ENCODE measurements at regions not wholly inside any gene's neighbourhood (a gene's known extent, or its start where the extent isn't known, plus 50 kb on each side); places are given as distances from the start of the nearest gene placed in this dataset.
A peak's percentile ranks its signal among the peaks of the same experiment; 100 is the strongest.

DNA sequence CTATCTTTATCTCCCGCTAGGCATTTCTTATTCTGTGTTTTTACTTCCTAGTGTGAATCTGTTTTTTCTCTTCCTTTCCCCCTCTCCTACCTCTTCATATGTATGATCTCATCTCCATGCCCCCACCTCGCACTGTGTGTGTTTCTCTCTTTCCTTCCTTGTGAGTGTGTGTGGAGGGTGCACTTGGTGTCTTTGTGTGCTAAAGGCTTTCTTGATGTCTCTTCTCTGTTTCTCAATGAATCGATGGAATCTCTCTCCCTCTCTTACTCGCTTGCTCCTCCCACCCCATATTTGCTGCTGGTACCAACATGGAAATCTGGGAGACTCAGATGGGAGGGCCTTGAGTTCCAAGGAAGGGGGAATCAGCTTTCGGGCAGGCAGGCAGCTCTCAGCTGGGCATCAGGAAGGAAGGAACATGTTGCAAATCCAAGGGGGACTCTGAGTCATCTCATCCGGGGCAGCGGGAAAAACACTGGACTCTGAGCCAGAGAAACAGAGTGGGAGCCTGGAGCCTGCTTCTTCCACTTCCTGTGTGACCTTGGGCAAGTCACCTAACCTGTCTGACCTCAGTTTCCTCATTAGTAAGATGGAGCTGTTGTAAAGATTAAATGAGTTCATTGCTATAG lies 147.5 kb downstream of the PTPRU start:
- no peak overlapping the region for H3K27ac Mint-ChIP-seq
- H3K9me3 Mint-ChIP-seq: peaks cover 8% of the 10 kb centered on the region
- H3K4me1 Mint-ChIP-seq (ENCODE audit: low read depth): peaks cover 13% of the 10 kb centered on the region
- peaks cover 8% of the 10 kb centered on the region for H3K36me3 Mint-ChIP-seq (ENCODE audit: low read depth)
- H3K27me3 Mint-ChIP-seq (ENCODE audit: insufficient read depth): peaks cover 4% of the 10 kb centered on the region
- DNase-seq: peak; percentile 3
- TF ChIP-seq, protein P1, sequence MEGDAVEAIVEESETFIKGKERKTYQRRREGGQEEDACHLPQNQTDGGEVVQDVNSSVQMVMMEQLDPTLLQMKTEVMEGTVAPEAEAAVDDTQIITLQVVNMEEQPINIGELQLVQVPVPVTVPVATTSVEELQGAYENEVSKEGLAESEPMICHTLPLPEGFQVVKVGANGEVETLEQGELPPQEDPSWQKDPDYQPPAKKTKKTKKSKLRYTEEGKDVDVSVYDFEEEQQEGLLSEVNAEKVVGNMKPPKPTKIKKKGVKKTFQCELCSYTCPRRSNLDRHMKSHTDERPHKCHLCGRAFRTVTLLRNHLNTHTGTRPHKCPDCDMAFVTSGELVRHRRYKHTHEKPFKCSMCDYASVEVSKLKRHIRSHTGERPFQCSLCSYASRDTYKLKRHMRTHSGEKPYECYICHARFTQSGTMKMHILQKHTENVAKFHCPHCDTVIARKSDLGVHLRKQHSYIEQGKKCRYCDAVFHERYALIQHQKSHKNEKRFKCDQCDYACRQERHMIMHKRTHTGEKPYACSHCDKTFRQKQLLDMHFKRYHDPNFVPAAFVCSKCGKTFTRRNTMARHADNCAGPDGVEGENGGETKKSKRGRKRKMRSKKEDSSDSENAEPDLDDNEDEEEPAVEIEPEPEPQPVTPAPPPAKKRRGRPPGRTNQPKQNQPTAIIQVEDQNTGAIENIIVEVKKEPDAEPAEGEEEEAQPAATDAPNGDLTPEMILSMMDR (IDR thresholded peaks at IDR 0.05): no peak
- H3K4me3 Mint-ChIP-seq: no peak overlapping the region; the same call in 1 of the 2 replicates

DNA sequence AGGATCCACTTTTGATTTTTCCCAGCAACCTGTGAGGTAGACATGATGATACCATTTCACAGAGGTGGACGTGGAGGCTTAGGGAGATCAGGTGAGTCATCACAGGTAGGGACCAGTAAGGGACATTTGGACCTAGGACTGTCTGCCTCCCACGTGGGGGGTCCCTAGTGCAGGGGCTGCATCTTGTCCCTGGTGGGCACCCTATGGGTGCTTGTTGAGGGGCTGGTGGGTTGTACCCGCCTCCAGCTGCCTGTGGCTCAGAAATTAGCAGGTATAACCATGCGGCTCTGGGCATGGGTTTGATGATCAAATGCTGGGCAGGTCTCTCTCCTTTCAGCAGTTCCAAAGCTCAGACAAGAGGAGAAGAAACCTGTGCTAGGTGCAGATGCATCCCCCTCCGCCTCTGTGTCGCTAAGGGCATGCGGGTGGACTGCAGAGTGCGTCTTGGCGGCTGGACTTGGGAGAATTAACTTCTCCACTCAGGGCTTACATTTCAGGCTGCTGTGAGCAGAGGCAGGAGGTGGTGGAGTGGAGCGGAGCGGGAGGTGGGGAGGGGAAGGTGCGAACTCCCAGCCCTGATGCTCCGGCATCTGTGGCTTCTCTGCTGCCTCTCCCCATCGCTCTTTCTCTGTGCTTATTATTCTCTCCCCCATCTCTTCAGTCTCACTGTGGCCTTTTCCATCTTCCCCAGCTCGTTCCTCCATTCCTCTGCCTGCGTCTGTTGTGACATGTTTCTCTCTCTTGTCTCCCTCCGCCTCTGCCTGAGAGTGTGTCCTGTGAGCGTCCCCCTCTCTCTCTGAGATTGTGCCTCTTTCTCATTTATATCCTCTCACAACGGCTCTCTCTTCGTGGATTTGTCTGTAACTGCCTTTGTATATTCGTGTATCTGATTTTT lies 146.8 kb downstream of the PTPRU start:
- Mint-ChIP-seq H3K4me1 (ENCODE audit: low read depth) (peaks cover 13% of the 10 kb centered on the region), H3K27me3 (ENCODE audit: insufficient read depth) (peaks cover 3% of the 10 kb centered on the region), H3K36me3 (ENCODE audit: low read depth) (peaks cover 12% of the 10 kb centered on the region), H3K9me3 (peaks cover 16% of the 10 kb centered on the region), H3K27ac (no peak overlapping the region), H3K4me3 (no peak overlapping the region; the same call in 1 of the 2 replicates)
- DNase-seq: no peak
- TF ChIP-seq, protein P1 (IDR thresholded peaks at IDR 0.05): no peak

DNA sequence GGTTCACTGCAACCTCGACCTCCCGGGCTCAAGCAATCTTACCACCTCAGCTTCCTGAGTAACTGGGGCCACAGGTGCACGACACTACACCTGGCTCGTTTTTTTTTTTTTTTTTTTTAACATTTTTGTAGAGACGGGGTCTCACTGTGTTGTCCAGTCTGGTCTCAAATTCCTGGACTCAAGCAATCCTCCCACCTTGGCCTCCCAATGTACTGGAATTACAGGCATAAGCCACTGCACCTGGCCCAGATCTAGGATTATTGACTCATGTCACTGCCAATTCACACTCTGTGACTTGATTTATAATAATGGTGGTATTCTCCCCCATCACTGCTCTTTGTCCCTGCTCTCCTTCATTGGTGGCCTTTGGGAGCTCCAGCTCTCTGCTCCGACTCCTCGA lies 145.1 kb downstream of the PTPRU start:
- Mint-ChIP-seq H3K9me3 (peaks cover 23% of the 10 kb centered on the region), H3K36me3 (ENCODE audit: low read depth) (peaks cover 12% of the 10 kb centered on the region), H3K27ac (no peak overlapping the region), H3K4me3 (no peak overlapping the region), H3K27me3 (ENCODE audit: insufficient read depth) (peaks cover 3% of the 10 kb centered on the region), H3K4me1 (ENCODE audit: low read depth) (peaks cover 13% of the 10 kb centered on the region)
- TF ChIP-seq, protein P1 (IDR thresholded peaks at IDR 0.05): no peak
- no peak for DNase-seq

DNA sequence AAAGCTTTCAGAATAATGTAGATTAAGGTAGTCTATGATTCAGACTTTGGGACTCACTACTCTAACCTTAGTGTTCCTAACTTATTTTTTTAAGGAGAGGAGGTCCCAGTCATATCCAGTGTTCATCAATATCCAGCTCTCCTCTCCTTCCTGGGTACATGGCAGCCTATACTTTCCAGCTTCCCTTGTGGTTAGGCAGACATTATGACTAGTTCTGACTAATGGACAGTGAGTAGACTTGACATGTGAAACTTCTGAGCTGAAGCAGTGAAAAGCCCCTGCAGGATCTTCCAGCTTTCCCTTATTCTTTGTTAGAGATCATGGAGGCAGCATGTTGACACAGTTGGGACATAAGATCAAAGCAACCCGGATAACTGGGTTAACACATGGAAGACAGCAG lies 144.2 kb downstream of the PTPRU start:
- TF ChIP-seq, protein P1 (IDR thresholded peaks at IDR 0.05): no peak
- peaks cover 12% of the 10 kb centered on the region for H3K36me3 Mint-ChIP-seq (ENCODE audit: low read depth)
- peaks cover 13% of the 10 kb centered on the region for H3K4me1 Mint-ChIP-seq (ENCODE audit: low read depth)
- no peak overlapping the region for H3K4me3 Mint-ChIP-seq
- H3K27ac Mint-ChIP-seq: no peak overlapping the region
- H3K9me3 Mint-ChIP-seq: peaks cover 24% of the 10 kb centered on the region
- peaks cover 3% of the 10 kb centered on the region for H3K27me3 Mint-ChIP-seq (ENCODE audit: insufficient read depth)
- no peak for DNase-seq

DNA sequence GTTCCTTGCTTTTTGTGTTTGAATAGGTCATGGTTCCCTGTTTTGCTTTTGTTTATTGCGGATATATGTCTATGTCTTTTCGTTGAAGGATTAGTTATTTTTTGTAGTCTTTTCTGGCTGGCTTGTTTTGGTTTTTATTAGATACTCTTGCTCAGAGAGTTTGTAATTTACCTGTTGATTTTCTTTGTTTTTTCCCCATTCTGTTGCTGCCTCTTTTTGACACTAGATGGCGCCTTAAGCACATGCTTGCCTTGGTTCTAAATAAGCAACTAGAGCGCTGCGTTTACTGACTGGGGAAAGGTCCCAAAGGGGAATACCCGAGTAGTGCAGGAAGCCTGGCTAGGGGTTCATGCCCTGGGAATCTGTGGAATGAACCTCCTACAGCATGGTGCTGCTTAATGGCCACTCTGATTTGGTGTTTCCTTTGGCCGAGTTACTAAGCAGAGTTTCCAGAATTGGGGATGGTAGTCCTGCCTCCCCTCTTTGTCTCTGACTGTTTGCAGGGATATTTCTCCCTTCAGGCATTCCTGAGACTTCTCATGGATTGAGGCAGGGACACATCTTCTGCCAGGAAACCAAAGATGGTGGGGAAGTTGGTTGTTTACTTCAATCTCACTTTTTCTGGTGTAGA lies 143.2 kb downstream of the PTPRU start:
- Mint-ChIP-seq H3K36me3 (ENCODE audit: low read depth) (peaks cover 12% of the 10 kb centered on the region), H3K9me3 (peaks cover 24% of the 10 kb centered on the region), H3K27ac (no peak overlapping the region), H3K4me3 (no peak overlapping the region), H3K27me3 (ENCODE audit: insufficient read depth) (peaks cover 3% of the 10 kb centered on the region), H3K4me1 (ENCODE audit: low read depth) (peaks cover 13% of the 10 kb centered on the region)
- peak; percentile 21 for DNase-seq
- TF ChIP-seq, protein P1 (IDR thresholded peaks at IDR 0.05): peak; percentile 80

Data from HFFc6 (cell line).